ENCODE measurements at regions not wholly inside any gene's neighbourhood (a gene's known extent, or its start where the extent isn't known, plus 50 kb on each side); places are given as distances from the start of the nearest gene placed in this dataset.

- no peak for TF ChIP-seq CTCF (IDR thresholded peaks at IDR 0.05)
- TF ChIP-seq POLR2A (IDR thresholded peaks at IDR 0.05), result no peak
These were observed 57.5 kb downstream of the RPL27A start for GRCh38 chr11:8740129-8740528.

All from heart left ventricle (tissue), 13 donors.